H1 (cell line): ENCODE measurements at regions not wholly inside any gene's neighbourhood (a gene's known extent, or its start where the extent isn't known, plus 50 kb on each side); places are given as distances from the start of the nearest gene placed in this dataset.

Experiments used
- BCL11A ChIP-seq, 2 experiments: IDR thresholded peaks; one replicate each; pipeline ENCODE4 v1.6.1; 2011; ENCODE audit warnings: low read depth in 2 of 2, low read length in 2 of 2, mild to moderate bottlenecking in 2 of 2
- HDAC6 ChIP-seq: IDR thresholded peaks from one replicate; pipeline ENCODE4 v1.7.1; 2012; ENCODE audit warnings: low read depth, mild to moderate bottlenecking, inconsistent platforms, low read length, moderate library complexity
- POLR2AphosphoS5 ChIP-seq: IDR thresholded peaks from 2 replicates; pipeline ENCODE4 v1.6.1; 2011; ENCODE audit warnings: low read depth, low read length
- RBBP5 ChIP-seq: IDR thresholded peaks from 2 replicates; pipeline ENCODE4 v1.7.1; 2012; ENCODE audit warnings: low read depth, mild to moderate bottlenecking, inconsistent platforms, low read length, moderate library complexity, borderline replicate concordance
- RXRA ChIP-seq: IDR thresholded peaks from 2 replicates; pipeline ENCODE4 v1.6.1; 2011; ENCODE audit warnings: low read depth, mild to moderate bottlenecking, low read length, moderate library complexity; ENCODE audit not compliant: insufficient read depth
- SP2 ChIP-seq: IDR thresholded peaks from 2 replicates; pipeline ENCODE4 v1.6.1; 2012; ENCODE audit warnings: mild to moderate bottlenecking, low read length, inconsistent platforms

DNA sequence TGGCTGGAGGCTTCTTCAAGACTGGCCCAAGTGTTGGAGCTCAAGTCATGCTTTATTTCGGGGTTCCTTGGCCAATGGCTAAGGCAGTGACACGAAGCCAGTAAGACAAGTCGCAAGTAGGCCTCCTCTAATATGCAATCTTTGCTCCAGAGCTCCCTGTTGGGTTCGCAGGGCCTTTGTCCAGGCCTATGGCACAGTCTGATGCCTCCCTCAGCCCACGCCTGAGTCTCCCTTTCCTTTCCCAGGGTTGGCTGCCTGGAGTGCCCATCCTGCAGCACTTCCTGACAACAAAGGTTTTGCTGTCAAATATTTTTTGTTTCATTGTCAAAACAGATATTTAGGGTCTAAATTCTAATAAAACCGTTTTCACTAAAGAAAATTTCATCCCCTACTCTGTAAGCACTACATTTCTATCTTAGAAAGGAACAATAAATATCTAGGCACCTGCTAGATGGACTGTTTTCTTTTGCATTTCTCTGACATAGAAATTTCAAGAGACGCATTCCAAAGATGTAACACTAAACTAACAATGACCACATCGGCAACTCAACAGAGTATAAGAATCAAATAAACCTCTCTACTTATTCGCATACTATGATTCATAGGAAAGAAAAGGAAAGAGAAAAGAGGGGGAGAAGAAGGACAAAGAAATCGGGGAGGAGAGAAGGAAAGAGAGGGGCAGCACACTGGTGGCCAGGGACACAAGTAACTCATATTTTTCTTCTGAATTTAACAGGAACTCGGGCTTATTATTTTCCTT is 393.1 kb upstream of the ATP11B start (continued):
- TF ChIP-seq HDAC6 (no peak), POLR2AphosphoS5 (no peak), RBBP5 (no peak), SP2 (no peak), BCL11A (IDR thresholded peaks at IDR 0.05; ENCODE audit: low read depth in 2 of 2, low read length in 2 of 2) (no peak), RXRA (no peak)
- TF ChIP-seq, all 59 proteins: peak for 0
